GM18499 (cell line): ENCODE measurements at regions not wholly inside any gene's neighbourhood (a gene's known extent, or its start where the extent isn't known, plus 50 kb on each side); places are given as distances from the start of the nearest gene placed in this dataset.
"Not testable (repeated sequence)": the region's sequence is repeated elsewhere in the genome, so short reads cannot be mapped to it uniquely, and the experiment has no call there.

Source experiments
- ATAC-seq: cut with Tn5 transposase; IDR thresholded peaks from one replicate; pipeline ENCODE4 v1.9.1; 2021; ENCODE audit warnings: moderate number of reproducible peaks; ENCODE audit not compliant: insufficient read depth, unreplicated experiment

DNA sequence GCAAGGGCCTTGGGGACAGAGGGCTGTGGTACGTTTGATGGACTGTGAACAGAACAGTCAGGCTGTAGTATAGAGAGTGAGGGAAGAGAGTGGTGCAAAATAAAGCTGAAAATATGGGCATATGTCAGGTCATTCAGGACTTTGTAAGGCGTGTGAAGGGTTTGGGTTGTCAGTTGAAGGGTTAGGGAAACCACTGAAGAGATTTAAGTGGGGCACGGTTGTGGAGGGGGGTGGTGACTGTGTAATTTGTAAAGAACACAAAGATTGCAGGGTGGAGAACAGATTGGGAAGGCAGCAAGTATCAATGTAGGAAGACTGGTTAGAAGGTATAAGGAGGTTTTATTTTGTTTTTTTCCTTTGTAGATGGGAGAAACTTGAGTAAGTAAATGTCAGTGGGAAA, 349.8 kb downstream of the DLEU7 start:
- no peak for ATAC-seq

DNA sequence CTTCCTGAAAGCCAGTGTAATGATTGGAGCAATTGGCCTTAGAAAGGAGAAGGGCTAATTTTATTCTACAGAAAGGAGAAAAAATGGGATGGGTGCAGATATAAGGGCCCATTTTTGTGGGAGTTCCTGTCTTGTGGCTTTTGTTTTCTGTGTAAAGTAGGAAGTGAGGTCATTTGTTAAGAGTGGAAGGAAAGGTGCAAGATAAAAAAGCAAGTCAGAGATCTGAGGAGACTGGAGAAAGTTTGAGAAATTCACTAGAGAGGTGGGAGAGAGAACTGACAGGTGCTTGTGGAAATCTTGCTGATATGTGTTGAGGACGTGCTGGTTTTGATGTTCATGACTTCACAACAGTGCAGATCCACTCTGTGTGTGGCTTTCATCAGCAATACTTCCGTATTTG, 349.4 kb downstream of the DLEU7 start:
- no peak for ATAC-seq

DNA sequence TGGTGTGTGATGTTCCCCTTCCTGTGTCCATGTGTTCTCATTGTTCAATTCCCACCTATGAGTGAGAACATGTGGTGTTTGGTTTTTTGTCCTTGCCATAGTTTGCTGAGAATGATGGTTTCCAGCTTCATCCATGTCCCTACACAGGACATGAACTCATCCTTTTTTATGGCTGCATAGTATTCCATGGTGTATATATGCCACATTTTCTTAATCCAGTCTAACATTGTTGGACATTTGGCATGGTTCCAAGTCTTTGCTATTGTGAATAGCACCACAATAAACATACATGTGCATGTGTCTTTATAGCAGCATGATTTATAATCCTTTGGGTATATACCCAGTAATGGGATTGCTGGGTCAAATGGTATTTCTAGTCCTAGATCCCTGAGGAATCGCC, 340.3 kb downstream of the DLEU7 start:
- ATAC-seq, result not testable (repeated sequence)

DNA sequence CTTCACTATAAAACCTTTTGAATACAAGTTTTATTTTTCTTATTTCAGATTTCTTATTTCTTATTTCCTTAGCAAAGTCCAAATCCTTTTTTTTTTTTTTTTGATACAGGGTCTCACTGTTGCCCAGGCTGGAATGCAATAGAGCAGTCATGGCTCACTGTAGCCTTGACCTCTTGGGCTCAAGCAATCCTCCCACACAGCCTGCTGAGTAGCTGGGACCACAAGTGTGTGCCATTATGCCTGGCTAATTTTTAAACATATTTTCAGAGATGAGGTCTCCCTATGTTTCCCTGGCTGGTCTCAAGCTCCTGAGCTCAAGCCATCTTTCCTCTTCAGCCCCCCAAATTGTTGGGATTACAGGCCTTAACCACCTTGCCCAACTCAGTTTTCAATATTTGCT, 334.3 kb downstream of the DLEU7 start:
- no peak for ATAC-seq

DNA sequence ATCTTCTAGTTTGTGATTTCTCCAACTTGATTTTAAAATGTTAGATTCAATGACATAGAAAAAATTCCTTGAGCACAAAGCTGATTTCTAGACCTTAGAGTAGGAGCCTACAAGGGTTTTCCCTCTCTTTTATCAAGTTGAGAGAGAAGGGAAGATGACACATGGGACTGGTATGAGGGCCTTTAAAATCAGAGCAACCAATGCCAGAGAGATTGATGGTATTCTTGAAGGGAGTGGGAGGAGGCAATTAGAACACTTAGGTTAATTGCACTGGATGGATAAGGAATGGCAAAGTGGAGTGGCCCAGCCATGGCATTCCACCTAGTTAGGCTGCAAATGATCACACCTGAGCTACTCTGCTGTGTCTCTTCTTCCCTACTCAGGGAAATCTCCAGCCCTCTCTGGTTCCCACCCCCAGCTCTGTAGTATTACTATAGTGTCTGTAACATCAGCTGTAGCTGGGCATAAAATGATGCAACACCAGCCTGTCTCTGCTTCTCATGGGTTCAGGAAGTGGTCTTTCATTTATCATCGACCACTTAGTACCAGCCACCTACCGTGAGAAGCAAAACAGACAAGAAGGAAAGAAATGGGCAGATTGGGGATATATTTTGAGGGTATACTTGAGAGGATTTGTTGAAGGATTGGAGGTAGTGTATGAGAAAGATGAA, 333.6 kb downstream of the DLEU7 start:
- no peak for ATAC-seq

DNA sequence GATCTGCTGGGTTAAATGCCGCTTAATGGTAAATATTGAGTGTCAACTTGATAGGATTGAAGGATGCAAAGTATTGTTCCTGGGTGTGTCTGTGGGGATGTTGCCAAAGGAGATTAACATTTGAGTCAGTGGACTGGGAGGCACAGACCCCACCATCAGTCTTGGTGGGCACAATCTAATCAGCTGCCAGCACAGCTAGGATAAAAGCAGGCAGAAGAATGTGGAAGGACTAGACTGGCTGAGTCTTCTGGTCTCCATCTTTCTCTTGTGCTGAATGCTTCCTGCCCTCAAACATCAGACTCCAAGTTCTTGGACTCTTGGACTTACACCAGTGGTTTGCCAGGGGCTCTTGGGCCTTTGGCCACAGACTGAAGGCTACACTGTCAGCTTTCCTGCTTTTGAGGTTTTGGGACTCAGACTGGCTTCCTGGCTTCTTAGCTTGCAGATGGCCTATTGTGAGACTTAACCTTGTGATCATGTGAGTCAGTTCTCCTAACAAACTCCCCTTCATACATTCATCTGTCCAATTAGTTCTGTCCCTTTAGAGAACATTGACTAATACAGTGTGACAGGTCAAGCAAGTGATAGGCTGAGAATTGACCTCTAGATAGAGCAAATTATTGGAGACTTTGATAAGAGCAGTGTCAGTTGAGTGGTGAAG, 332.5 kb downstream of the DLEU7 start:
- not testable (repeated sequence) for ATAC-seq

DNA sequence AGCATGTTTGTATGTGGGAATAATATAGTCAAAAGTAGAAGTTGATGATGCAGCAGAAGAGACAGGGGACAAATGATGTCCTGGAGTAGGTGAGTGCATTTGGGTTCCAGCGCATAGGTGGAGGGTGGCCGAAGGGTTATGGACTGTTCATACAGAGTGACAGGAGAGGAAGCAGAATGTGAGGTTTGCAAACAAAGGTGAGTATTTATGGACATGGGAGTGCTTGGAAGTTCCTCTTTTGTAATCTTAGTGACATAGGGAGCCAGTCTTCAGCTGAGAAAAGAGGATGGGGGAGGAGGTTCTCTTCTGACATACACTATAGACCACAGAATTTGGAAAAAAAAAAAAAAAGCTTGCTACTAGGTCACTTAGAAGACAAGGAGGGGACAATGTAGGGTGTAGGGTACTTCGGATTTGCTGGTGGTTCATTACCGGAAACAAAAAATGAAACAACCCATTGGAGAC, 331.6 kb downstream of the DLEU7 start:
- peak; percentile 40 for ATAC-seq

DNA sequence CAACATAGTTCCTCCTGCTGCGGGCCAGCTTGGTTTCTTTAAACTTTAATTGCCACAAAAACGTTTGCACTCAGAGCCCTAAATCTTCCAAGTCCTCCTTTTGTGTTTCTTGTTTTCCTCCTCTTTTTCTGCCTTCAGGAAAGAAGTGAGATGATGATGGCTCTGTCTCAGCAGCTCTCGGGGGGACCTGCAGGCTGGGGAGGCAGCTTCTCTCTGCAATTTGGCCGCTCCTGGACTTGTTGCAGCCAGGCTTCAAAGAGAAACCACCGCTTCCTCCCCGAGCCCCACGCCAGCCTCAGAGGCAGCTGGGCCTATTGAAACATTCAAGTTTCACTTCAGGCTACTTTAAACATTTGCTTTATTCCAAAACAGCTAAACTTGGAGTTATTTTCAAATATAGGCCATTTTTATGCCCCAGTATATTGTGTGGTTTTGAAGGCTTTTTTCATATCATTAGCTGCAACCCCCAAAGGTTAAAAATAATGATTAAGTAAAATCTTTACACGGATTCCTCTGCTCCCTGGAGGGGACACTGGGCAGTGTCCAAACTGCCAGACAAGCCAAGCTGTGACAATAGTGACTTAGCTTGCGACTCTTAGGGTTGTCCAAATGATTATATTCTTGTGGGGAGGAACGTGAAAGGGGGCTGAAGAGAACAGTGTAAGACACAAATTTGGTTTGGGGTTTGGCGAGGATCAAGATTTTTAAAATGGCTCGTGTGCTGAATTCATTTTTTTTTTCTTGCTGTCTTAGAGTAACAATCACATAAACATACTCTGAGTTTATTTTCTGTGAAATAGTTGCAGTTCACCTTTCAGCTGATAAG, 330.8 kb downstream of the DLEU7 start:
- ATAC-seq, result peak; percentile 64

DNA sequence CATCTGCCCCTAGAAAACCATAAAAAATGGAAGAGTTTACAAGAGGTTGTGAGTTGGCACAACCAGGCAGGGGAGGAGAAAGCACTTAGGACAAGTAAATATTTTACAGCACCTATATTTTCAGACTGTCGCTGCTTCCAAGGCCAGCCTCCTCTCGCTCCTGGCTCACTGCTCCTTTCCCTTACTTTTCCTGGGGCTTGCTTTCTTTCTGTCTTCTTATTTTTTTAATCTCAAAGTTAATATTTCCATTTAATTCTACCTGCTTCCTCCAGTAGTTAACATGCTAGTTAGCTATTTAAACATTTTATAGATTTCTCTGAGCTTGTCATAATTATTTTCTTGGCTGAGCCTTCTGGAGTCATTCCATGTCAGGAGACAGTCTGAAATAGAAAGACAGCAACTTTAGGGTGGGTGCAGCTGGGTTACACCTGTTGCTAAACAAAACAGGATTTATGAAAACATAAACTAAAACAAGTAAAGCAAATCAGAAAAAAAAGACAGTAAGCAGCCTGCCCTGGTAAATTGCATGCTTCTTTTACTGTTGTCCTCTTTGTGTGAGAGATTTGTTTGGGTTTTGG, 330.1 kb downstream of the DLEU7 start:
- ATAC-seq, result no peak

DNA sequence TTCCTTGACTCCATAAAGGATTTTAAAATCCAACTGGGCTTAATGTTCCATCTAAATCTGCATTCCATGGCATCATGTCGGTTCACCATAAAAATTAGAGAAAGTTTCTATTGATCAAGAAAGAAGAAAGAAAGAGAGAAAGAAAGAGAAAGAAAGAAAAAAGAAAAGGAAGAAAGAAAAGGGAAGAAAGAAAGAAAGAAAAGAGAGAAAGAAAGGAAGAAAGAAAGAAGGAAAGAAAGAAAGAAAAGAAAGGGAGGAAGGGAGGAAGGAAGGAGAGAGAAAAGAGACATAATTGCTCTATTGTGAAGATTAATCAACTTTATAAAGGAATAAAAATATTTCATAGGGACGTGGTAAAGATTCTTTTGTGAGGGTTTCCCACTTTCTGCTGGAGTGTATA, 329.2 kb downstream of the DLEU7 start:
- ATAC-seq, result no peak

DNA sequence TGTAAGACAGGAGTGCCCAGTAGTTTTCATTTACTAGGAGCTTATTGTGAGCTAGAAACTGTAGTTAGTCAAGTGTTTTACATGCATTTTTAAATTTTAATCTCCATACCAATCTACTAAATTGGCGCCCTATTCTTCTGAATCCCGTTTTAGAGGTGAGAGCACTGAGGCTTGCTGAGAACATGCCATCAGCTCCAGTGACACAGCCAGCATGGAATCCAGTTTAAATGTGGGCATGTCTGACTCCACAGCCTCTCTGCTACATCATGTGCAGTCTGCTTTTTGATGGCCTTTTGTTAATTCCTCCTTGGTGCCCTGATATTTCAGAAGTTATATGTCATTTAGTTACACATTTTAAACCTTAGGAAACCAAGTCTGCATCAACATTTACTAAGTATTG, 325.4 kb downstream of the DLEU7 start:
- no peak for ATAC-seq

DNA sequence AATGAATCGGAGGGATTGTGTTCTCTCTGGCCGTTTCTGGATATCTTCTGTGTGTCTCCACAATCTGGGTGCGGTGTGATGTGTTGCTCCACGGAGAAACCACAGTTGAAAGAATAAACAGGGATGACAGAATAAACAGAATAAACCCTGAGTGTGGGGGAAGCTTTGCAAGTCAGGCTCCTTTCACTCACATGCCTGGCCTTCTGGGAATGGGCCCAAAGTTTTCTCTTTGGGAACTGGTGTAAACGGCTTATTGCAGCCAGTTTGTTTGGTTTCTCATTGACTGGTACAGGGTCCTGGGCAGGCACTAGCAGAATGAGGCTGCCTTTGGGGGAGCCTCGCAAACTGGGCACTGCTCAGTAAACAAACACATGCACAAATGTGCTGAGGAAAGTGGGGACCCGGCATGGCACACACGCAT, 324.7 kb downstream of the DLEU7 start:
- ATAC-seq, result no peak

DNA sequence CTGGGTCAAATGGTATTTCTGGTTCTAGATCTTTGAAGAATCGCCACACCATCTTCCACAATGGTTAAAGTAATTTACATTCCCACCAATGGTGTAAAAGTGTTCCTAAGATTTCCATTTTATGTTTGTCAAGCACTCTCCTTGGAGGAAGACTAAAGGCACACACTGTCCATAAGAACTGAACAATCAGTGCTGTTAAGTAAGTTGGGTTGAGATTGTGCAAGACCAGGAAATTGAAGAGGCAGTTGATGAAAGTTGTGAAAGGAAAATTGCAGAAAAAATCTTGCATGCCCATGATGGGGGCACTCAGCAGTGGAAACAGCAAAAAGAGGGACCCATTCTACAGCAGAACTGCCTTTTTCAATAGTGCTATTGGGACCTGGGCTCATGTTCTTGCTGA, 323.6 kb downstream of the DLEU7 start:
- ATAC-seq, result no peak

DNA sequence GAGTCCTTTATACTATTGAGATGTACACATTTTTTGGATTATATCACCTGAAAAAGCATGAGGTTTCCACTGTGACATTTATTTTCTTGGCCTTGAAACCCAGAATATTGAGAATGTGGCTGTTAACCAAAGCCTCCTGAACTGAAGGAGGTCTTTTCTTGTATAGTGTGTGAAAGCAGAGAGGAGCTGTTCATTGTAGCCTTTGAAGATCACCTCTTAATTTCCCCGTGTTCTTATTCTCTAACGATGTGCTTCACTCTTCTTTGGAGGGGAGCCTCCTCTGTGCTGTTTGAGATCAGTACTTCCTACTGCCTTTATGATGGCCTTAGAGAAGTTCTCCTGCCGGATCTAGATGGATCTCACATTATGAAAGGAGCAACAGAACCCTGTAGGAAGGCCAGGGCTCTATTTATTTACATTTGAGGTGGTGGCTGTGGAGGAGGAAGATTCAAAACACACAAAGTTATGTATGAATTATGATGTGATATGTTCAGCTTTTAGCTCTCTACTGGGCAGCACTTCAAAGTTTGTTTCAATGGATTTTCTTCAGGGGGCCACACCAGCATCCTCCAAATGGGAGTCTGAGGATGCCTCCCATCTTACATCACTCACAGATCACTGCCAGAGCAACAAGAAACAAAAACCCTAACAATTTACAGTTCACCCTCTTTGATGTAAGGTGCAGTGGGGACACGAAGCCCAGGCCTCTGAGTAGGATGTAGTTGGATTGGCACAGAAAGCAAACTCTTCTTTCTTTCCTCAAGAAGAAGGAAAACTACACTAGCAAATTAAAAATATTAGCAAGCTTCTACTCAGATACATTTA, 322.3 kb downstream of the DLEU7 start:
- no peak for ATAC-seq

DNA sequence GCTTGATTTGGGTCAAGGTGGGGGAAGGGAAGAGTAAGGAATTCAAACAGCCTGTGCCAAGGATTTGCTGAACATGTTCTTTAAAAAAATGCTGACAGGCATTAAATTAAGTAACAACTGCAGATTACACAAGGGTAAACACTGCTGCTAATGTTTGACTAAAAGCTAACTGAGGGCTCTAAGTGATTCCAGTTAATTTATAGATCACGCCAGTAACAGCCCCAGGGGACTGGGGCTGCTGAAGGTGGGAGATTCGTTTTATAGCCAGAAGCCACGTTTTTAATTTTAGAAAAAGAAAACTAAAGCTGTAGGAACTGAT, 321.7 kb downstream of the DLEU7 start:
- no peak for ATAC-seq

DNA sequence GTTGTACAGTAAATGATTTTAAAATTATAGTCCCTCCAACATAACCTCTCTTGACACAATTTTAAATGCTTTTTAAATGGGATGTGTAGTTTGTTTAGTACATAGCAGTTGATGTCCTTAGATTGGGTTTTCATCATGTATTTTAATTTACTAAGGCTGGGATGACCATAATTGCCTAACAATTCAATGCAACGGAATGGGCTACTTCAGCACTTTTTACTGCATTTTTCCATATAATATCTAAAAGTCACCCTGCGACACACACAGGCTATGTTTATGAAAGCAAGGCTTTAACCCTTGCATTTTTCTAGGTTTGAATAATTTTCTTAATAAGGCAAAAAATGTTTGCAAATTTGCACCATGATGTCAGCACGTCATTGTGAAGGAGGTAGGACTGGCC, 321.0 kb downstream of the DLEU7 start:
- ATAC-seq, result no peak

DNA sequence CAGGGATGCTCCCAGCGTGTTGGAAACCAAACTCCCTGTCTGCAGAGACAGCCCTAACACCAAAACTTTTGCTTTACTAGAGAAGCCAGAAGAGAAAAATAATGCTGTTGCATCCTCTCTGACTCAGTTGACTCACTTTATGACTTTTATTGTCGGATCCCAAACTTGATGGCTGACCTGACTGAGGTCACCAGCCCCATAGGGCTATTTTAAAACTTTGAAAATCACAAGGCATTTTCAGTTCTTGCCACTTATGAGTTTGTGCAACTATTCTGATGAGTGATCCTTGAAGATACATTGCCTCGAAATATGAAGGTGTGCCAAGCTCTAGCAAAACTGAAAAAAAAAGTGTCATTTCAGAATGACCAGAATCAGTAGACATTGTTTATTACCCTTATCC, 320.2 kb downstream of the DLEU7 start:
- no peak for ATAC-seq

DNA sequence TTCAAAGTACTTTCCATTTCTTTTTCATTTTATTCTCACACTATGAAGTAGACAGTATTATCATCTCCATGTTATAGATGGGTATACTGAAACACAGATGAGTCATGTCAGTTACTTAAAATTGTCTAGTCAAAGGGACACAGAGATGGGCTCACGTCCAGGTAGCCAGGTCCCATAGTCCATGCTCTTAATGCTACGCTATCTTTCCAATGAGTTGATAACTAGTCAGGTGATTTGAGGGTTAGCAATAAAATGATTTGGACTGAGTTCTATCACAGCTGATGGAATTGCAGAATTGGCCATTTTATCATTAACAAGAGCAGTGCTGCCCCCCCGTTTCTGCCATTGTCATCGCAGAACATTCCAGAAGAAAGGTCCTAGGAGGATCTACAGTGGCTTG, 318.9 kb downstream of the DLEU7 start:
- no peak for ATAC-seq

DNA sequence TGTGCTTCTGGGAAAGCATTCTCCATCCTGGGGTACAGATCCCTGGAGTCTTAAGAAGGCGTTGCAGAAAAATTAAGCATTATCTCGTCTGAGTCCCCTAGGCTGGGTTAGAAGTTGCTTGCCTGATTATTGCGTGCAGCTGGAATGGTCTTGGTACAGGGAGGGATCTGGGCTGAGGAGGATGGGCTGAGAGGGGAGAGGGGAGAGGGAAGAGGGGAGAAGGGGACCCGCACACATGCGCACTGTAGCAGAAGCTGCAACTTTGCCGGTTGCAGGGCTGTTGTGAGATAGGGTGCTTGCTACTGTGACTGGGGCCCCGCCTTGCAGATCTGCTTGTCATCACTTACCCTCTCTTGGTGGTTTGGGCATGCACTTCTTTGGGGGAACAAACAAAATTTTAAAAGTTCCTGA, 316.8 kb downstream of the DLEU7 start:
- ATAC-seq, result no peak

DNA sequence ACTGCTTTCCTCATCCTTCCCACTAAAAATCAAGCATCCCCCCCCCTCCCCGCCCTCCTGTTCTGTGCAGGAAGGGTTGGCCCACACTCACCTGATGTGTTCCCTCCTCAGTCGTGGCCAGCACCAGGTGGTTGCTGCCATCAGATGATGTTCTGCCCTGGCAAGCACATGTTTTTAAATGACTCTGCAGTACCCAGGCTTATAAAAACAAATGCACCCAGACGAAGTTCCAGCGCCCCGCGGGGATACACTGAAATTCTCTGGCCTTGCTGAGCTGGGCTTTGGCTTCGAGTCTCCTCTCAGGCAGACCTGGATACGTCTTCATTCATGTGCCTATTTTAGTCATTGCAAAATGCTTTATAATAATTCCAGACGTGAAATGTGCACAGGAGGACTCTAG, 316.3 kb downstream of the DLEU7 start:
- ATAC-seq, result no peak
